Transverse colon (tissue), 4 donors: ENCODE measurements at regions not wholly inside any gene's neighbourhood (a gene's known extent, or its start where the extent isn't known, plus 50 kb on each side); places are given as distances from the start of the nearest gene placed in this dataset.

Experiments
- CTCF ChIP-seq, 5 experiments: fragments of 200-600 bp in 3 of 5; fragments of 450-650 bp in 2 of 5; sonication (generic) in 3 of 5; IDR thresholded peaks; 1 replicate in 2 of 5; 2 replicates in 3 of 5; pipeline ENCODE4 v1.5.1; 2016 to 2017; ENCODE audit warnings: antibody characterized with exemption in 5 of 5, inconsistent platforms in 3 of 5, mild to moderate bottlenecking in 2 of 5, moderate library complexity in 1 of 5
- POLR2AphosphoS5 ChIP-seq, 3 donors: sonication (generic); formaldehyde crosslinking; IDR thresholded peaks; one replicate each; pipeline ENCODE4 v1.6.1; 2016; ENCODE audit warnings: antibody characterized with exemption in 3 of 3

GRCh38 chr6:137738931-137739504 lies 128.0 kb upstream of the TNFAIP3 start:
- TF ChIP-seq CTCF (IDR thresholded peaks at IDR 0.05) (no peak), POLR2AphosphoS5 (IDR thresholded peaks at IDR 0.05) (no peak)
